ENCODE measurements at regions not wholly inside any gene's neighbourhood (a gene's known extent, or its start where the extent isn't known, plus 50 kb on each side); places are given as distances from the start of the nearest gene placed in this dataset.

GRCh38 chr6:15801912-15802311, 139.1 kb upstream of the DTNBP1 start:
- DNase-seq (ENCODE audit: low spot score), result no peak

GRCh38 chr6:15800841-15801617, 138.2 kb upstream of the DTNBP1 start:
- no peak for DNase-seq (ENCODE audit: low spot score)

GRCh38 chr6:15798533-15799255, 135.9 kb upstream of the DTNBP1 start:
- DNase-seq (ENCODE audit: low spot score), result no peak

- DNase-seq (ENCODE audit: low spot score), result no peak
Measured at GRCh38 chr6:15796844-15797243, 134.0 kb upstream of the DTNBP1 start.

GRCh38 chr6:15796130-15796771, 133.4 kb upstream of the DTNBP1 start:
- no peak for DNase-seq (ENCODE audit: low spot score)

- no peak for DNase-seq (ENCODE audit: low spot score)
Measured at GRCh38 chr6:15793826-15794225, 131.0 kb upstream of the DTNBP1 start.

- no peak for DNase-seq (ENCODE audit: low spot score)
Measured at GRCh38 chr6:15793288-15793687, 130.5 kb upstream of the DTNBP1 start.

- DNase-seq (ENCODE audit: low spot score), result no peak
Measured at GRCh38 chr6:15792842-15793241, 130.0 kb upstream of the DTNBP1 start.

- no peak for DNase-seq (ENCODE audit: low spot score)
Measured at GRCh38 chr6:15791448-15792181, 128.8 kb upstream of the DTNBP1 start.

- no peak for DNase-seq (ENCODE audit: low spot score)
Measured at GRCh38 chr6:15790116-15790515, 127.3 kb upstream of the DTNBP1 start.

- DNase-seq (ENCODE audit: low spot score), result no peak
Measured at GRCh38 chr6:15786846-15787245, 124.0 kb upstream of the DTNBP1 start.

GRCh38 chr6:15783484-15783883, 120.7 kb upstream of the DTNBP1 start:
- DNase-seq (ENCODE audit: low spot score), result no peak

GRCh38 chr6:15781890-15782289, 119.1 kb upstream of the DTNBP1 start:
- no peak for DNase-seq (ENCODE audit: low spot score)

GRCh38 chr6:15781333-15781732, 118.5 kb upstream of the DTNBP1 start:
- DNase-seq (ENCODE audit: low spot score), result no peak

GRCh38 chr6:15780437-15780836, 117.6 kb upstream of the DTNBP1 start:
- DNase-seq (ENCODE audit: low spot score), result no peak

GRCh38 chr6:15779726-15780125, 116.9 kb upstream of the DTNBP1 start:
- DNase-seq (ENCODE audit: low spot score), result no peak

- no peak for DNase-seq (ENCODE audit: low spot score)
Measured at GRCh38 chr6:15776458-15776980, 113.7 kb upstream of the DTNBP1 start.

- DNase-seq (ENCODE audit: low spot score), result no peak
Measured at GRCh38 chr6:15775741-15776140, 112.9 kb upstream of the DTNBP1 start.

- DNase-seq (ENCODE audit: low spot score), result no peak
Measured at GRCh38 chr6:15775076-15775634, 112.3 kb upstream of the DTNBP1 start.

- no peak for DNase-seq (ENCODE audit: low spot score)
Measured at GRCh38 chr6:15773806-15774410, 111.1 kb upstream of the DTNBP1 start.

Data from hematopoietic multipotent progenitor cell treated with erythropoietin and hydrocortisone succinate and interleukin-3 and kit ligand, for 17 days (in vitro differentiated cells).